Stimulated activated CD8-positive, alpha-beta memory T cell treated with anti-CD3 and anti-CD28 coated beads, Interleukin-12 subunit alpha, Interleukin-12 subunit beta, amount 100 ng/mL, for 1 hour (primary cell): ENCODE measurements at regions not wholly inside any gene's neighbourhood (a gene's known extent, or its start where the extent isn't known, plus 50 kb on each side); places are given as distances from the start of the nearest gene placed in this dataset.

Experiments used
- DNase-seq: peaks from one replicate; pipeline ENCODE4 v3.0.0-alpha.2; 2020; ENCODE audit warnings: low read depth

GRCh38 chr2:236317938-236318396 is 53.8 kb upstream of the ASB18 start:
- DNase-seq = no peak

GRCh38 chr2:236318401-236318800 is 54.2 kb upstream of the ASB18 start:
- no peak for DNase-seq

DNA sequence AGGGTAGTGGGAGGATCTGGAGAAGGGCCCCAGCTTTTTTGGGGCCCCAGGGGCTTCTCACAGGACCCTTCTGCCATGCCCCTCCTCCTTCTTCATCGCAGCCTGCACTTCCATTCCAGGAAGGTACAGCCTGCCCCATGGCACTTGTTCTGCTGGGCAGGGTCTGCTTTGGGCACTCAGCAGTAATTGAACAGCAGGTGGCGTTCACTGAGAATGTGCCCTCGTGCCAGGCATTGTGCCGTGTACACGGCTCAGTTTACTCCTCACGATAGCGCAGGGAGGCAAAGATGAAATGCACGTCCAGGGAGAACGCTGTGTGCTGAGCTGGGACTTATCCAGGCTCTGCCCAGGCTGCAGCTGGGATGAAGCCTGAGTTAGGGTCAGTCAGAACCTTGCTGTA is 54.8 kb upstream of the ASB18 start:
- DNase-seq = no peak

DNA sequence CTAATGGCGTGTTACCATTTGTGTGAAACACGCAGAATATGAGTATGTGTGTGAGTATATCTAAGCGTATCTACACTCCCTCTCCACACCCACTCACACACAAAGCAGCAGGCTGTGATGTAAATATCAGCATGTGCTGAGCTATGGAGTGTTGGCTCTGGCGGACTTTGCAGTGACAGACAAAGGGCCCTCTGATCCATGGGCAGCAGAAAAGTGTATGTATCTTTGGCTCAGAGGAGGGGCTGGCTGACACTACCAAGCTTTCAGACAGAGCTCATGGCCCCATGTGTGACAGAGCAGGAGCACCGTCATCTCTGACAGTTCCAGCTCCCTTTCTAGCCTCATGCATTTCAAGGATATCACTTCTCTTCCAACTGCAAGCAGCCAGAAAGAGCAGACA is 57.2 kb upstream of the ASB18 start:
- DNase-seq = no peak

DNA sequence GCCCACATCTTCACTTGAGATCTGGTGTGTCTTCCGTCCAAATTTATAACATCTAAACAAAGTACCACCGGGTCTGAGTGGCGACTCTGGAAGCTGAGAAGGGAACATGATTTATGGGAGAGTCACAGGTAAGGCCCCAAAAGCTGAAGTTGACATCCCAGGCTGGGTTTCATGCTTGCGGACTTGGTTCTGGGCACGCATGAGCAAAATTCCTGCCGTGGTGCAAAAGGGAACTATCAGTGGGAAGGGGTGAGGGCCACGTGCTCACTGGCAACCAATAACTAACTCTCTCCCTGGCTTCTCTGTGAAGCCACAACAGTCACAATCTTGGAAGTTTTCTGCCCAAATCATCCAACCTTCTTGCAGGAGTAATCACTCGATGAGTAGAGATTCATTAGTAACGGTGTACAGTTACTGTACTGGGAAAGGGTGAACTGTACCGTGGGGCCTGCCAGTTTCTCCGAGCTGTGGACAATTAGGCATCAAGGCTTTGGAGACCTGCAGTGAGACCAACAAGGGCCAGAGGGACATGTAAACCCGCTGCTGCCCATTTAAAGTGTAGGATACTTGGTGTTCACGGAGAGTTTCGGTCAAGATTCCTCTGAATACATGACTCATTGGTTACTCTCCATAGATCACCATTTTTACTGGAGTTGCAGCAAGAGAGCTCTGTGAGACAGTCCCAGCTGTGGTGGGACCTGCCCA is 69.4 kb upstream of the ASB18 start:
- DNase-seq = no peak

GRCh38 chr2:236334122-236334876 is 70.1 kb upstream of the ASB18 start:
- DNase-seq = no peak

GRCh38 chr2:236335696-236336574 is 71.7 kb upstream of the ASB18 start:
- DNase-seq = no peak

DNA sequence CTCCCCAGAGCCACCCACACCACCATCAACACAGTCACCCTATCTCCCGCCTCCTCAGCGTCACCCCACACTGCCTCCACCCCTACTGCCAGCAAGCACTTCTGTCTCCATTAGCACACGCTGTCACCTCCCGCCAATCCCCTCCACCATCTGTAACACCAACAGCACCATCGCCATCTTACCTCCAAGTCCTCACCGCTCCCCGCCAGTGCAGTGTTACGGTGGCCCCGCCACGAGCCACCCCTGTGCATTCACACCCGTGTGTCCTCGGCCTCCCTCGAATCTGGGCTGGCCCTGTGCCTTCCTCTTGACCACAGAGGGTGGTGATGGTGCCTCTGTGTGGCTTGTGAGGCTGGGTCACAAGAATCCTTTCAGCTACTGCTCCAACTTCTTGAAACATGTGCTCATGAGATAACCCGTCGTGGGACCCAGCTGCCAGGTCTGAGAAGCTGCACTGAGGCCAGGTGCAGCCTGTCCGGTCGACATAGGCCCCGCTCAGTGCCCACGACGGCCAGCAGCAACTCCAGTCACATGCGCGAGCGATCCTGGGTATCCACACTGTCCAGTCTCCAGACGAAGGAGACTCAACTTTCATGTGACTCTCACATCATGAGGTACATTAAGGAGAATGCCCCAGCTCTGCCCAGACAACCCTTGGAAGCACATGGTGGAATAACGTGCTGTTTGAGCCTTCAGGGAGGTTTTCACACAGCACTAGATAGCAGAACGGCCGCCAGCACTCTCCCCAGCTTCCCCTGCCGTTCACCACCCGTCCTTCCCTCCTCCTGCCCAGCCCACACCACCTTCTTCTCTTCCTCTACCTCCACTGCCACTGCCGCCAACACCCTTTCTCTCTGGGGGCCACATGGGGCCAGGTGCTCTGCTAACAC is 72.6 kb upstream of the ASB18 start:
- no peak for DNase-seq

GRCh38 chr2:236337465-236338325 is 73.5 kb upstream of the ASB18 start:
- no peak for DNase-seq

DNA sequence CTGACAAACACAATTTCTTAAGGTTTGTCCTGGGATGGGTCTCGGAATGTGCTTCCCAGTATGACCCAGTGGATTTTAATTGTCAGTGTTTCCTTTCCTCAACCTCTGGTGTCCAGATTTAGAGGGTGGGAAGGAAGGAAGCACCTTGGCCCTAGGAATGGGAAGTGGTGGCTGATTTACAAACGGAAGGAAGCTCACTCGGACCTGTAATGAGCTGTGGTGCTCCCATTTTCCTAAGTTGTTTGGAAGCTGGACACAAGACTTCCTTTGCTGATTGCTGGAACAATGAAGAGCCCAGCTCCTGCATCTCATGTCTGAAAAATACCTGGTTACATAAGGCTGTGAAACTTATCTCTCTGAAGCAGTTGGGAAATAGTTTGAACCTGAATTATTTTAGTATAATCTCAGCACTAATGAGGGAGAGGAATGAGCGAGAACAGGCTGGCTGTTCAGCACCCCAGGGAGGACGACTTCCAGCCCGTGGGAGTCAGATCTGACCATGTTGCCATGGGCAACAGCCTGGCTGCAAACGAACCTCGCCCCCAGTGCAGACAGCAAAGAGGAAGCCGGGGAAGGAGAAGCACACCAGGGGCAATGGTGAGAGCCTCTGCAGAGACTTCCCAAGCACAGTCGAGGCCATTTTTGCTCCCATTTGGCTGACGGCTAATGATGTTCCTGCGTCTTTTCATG is 74.4 kb upstream of the ASB18 start:
- no peak for DNase-seq

DNA sequence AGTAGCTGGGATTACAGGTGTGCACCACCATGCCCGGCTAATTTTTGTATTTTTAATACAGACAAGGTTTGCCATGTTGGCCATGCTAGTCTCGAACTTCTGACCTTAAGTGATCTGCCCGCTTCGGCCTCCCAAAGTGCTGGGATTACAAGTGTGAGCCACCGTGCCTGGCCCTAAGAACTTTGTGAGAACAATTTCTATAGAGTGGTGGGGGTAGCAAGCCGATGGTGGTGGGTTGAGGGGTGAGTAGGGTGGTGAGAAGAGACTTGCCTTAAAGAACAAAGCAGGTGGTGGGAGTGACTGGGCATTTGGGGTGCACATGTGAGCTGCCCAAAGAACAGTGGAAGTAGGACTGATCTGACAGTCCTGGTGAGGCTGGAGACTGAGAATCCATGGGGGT is 76.0 kb upstream of the ASB18 start:
- no peak for DNase-seq

- no peak for DNase-seq
Observed at GRCh38 chr2:236341067-236341466, 76.9 kb upstream of the ASB18 start.

DNA sequence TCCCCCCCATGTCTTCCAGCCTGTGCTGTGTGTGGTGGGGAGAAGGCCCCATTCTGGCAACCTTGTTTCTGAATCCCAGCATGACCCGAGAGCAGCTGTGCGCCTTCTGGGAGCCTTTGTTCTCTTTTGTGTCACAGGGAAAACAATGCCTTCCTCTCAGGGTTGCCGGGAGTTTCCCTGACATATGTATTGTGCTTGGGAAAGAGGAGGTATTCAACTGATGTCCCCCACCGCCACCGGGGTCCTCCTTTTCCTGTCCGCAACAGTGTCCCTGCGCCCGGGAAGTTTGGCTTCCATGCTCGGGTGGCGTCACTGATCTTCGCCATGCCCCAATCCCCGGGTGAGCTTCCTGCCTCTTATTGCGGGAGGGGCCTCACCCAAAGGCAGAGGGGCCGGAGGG is 77.5 kb upstream of the ASB18 start:
- no peak for DNase-seq

GRCh38 chr2:236342507-236342906 is 78.3 kb upstream of the ASB18 start:
- DNase-seq = no peak

DNA sequence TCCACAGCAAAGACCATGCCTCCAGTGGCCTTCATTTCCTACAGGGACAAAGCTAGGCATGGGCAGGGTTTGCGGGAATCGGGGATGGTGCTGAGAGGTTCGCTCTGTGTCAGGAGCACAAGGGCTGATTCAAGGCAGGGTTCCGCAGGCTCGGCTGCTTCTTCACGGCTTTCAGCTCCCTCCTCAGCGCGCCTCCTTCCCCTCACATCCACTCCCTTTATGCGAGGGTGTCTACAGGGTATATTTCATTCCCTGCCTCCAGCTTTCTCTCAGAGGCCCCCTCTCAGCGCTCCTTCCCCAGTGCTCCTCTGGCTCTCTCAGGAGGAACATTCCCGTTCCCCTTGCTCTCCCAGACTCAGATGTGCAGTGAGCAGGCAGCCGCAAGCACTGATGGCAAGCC is 78.7 kb upstream of the ASB18 start:
- no peak for DNase-seq

GRCh38 chr2:236343400-236344161 is 79.4 kb upstream of the ASB18 start:
- peak; percentile 19 for DNase-seq

DNA sequence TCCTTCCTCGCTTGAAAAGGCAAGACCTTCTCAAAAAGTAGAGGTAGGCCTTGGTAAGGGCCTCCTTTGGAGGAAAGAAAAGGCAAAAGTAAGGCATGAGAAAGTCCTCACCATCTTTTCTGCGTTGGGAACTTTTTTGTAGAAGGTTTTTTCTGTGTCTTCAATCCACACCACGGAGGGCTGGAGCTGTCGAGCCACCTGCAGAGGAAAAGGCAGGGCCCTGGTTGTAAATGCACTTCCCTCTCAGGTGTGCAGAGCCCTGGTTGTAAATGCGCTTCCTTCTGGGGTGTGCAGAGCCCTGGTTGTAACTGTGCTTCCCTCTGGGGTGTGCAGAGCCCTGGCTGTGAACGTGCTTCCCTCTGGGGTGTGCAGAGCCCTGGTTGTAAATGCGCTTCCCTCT is 80.2 kb upstream of the ASB18 start:
- DNase-seq = no peak

- DNase-seq = no peak
Observed at GRCh38 chr2:236345081-236345714, 81.0 kb upstream of the ASB18 start.

DNA sequence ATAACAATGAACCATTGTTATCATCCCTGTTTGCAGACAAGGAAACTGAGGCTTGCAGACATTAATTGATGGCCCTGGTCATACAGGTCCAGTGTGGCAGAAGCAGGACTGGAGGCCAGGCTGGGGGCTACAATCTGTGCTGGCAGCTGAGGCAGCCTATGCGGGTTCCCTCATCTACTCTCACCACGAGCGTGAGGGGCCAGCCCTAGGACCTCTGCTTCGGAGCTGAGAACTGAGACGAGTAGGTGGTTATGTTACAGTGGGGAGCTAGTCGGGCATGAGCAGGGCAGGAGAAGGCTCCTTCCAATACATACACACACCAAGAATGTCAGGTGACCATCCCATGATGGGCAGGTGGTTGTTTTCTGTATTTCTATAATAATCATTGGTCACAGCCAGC is 82.2 kb upstream of the ASB18 start:
- no peak for DNase-seq
